ENCODE measurements at regions not wholly inside any gene's neighbourhood (a gene's known extent, or its start where the extent isn't known, plus 50 kb on each side); places are given as distances from the start of the nearest gene placed in this dataset.

- no peak overlapping the region for H2AFZ ChIP-seq (ENCODE audit: low read depth, low read length)
- CTCF ChIA-PET, result no interaction called here
- no peaks in the 10 kb centered on the region for H3K9me1 ChIP-seq (replicated peaks; ENCODE audit: control insufficient read depth, extremely low read depth, insufficient read depth, low read length)
- H3K27ac ChIP-seq (ENCODE audit: insufficient read depth, low read depth, low read length), result no peak overlapping the region
- H3K27me3 ChIP-seq (ENCODE audit: control insufficient read depth in 2 of 2, insufficient read depth in 2 of 2, low read length in 2 of 2), result no peaks in the 10 kb centered on the region
- no peak overlapping the region for H3K9ac ChIP-seq (replicated peaks; ENCODE audit: extremely low read depth, insufficient read depth, low read length)
- TF ChIP-seq MYC (IDR thresholded peaks at IDR 0.05; ENCODE audit: low read depth, low read length), result no peak
- TF ChIP-seq POLR2A (IDR thresholded peaks at IDR 0.05; ENCODE audit: low read depth, low read length), result no peak
- TF ChIP-seq GATA2 (IDR thresholded peaks at IDR 0.05; ENCODE audit: insufficient read depth, insufficient read length, low read depth, low read length), result no peak
- TF ChIP-seq CTCF (IDR thresholded peaks at IDR 0.05; ENCODE audit: extremely low read depth in 1 of 2, insufficient read depth in 1 of 2, low read depth in 1 of 2, low read length in 2 of 2), result no peak
- no peaks in the 10 kb centered on the region for H3K9me3 ChIP-seq (replicated peaks; ENCODE audit: control insufficient read depth, insufficient read depth, low read length)
- intact Hi-C loops (cut with micrococcal nuclease) (no loop called here), dilution Hi-C loops (cut with MboI; ENCODE audit: extremely low pct_ligation_motif_present, low sequenced_read_pairs) (no loop called here)
- H3K36me3 ChIP-seq (ENCODE audit: control insufficient read depth in 2 of 2, extremely low read depth in 1 of 2, insufficient read depth in 2 of 2, low read length in 2 of 2), result no peaks in the 10 kb centered on the region
- no peaks in the 10 kb centered on the region for H3K79me2 ChIP-seq (ENCODE audit: control insufficient read depth, insufficient read depth, low read length)
- H4K20me1 ChIP-seq (replicated peaks; ENCODE audit: control insufficient read depth, extremely low read depth, insufficient read depth, low read length), result no peaks in the 10 kb centered on the region
- DNase-seq (ENCODE audit: low read depth, low spot score) (no peak), FAIRE-seq (no peak)
- H3K4me3 ChIP-seq (replicated peaks in 1 of 3; ENCODE audit: insufficient read depth in 1 of 3, low read depth in 1 of 3, low read length in 3 of 3), result no peak overlapping the region
- no peak overlapping the region for H3K4me2 ChIP-seq (ENCODE audit: insufficient read depth, low read length)
- POLR2A ChIA-PET, result no interaction called here
- no TSS peak for BruUV-seq (replicated peaks)
- no peaks in the 10 kb centered on the region for H3K4me1 ChIP-seq (ENCODE audit: control insufficient read depth, extremely low read depth, insufficient read depth, low read length)
Observed at GRCh38 chr13:76216729-76217128, 580.6 kb downstream of the LMO7 start.

GRCh38 chr13:76214001-76214400, 577.9 kb downstream of the LMO7 start:
- intact Hi-C loops (cut with micrococcal nuclease), result no loop called here
- CTCF ChIA-PET, result no interaction called here

More at GRCh38 chr13:76214001-76214400, 577.9 kb downstream of the LMO7 start:
- no peak for FAIRE-seq
- Histone ChIP-seq H3K4me3 (replicated peaks in 1 of 3; ENCODE audit: insufficient read depth in 1 of 3, low read depth in 1 of 3, low read length in 3 of 3) (no peak overlapping the region), H4K20me1 (replicated peaks; ENCODE audit: control insufficient read depth, extremely low read depth, insufficient read depth, low read length) (no peaks in the 10 kb centered on the region), H3K4me1 (ENCODE audit: control insufficient read depth, extremely low read depth, insufficient read depth, low read length) (no peaks in the 10 kb centered on the region), H3K9ac (replicated peaks; ENCODE audit: extremely low read depth, insufficient read depth, low read length) (no peak overlapping the region), H3K9me3 (replicated peaks; ENCODE audit: control insufficient read depth, insufficient read depth, low read length) (no peaks in the 10 kb centered on the region), H3K4me2 (ENCODE audit: insufficient read depth, low read length) (no peak overlapping the region), H3K27me3 (ENCODE audit: control insufficient read depth in 2 of 2, insufficient read depth in 2 of 2, low read length in 2 of 2) (no peaks in the 10 kb centered on the region), H3K36me3 (ENCODE audit: control insufficient read depth in 2 of 2, extremely low read depth in 1 of 2, insufficient read depth in 2 of 2, low read length in 2 of 2) (no peaks in the 10 kb centered on the region), H3K9me1 (replicated peaks; ENCODE audit: control insufficient read depth, extremely low read depth, insufficient read depth, low read length) (no peaks in the 10 kb centered on the region), H3K79me2 (ENCODE audit: control insufficient read depth, insufficient read depth, low read length) (no peaks in the 10 kb centered on the region), H2AFZ (ENCODE audit: low read depth, low read length) (no peak overlapping the region), H3K27ac (ENCODE audit: insufficient read depth, low read depth, low read length) (no peak overlapping the region)
- no peak for TF ChIP-seq FOS (IDR thresholded peaks at IDR 0.05; ENCODE audit: borderline replicate concordance, insufficient read depth, low read length)
- TF ChIP-seq JUN (IDR thresholded peaks at IDR 0.05; ENCODE audit: borderline replicate concordance, insufficient read depth, insufficient read length, low read depth), result no peak
- no peak for TF ChIP-seq GATA2 (IDR thresholded peaks at IDR 0.05; ENCODE audit: insufficient read depth, insufficient read length, low read depth, low read length)
- TF ChIP-seq MYC (IDR thresholded peaks at IDR 0.05; ENCODE audit: low read depth, low read length), result no peak
- TF ChIP-seq POLR2AphosphoS5 (IDR thresholded peaks at IDR 0.05; ENCODE audit: insufficient read depth, low read depth, low read length), result no peak
- TF ChIP-seq POLR2A (IDR thresholded peaks at IDR 0.05; ENCODE audit: low read depth, low read length), result no peak
- no peak for TF ChIP-seq MAX (IDR thresholded peaks at IDR 0.05; ENCODE audit: insufficient read depth, insufficient read length)
- no peak for TF ChIP-seq CTCF (IDR thresholded peaks at IDR 0.05; ENCODE audit: extremely low read depth in 1 of 2, insufficient read depth in 1 of 2, low read depth in 1 of 2, low read length in 2 of 2)
- no peak for TF ChIP-seq EZH2 (IDR thresholded peaks at IDR 0.05; ENCODE audit: borderline replicate concordance, low read depth, low read length, severe bottlenecking)
- no peak for DNase-seq (ENCODE audit: low read depth, low spot score)
- no TSS peak for BruUV-seq (replicated peaks)
- POLR2A ChIA-PET, result interaction anchor here (0.7 kb wide), 2 partner anchors 339 to 562 kb away, joined by 7 read pairs; no protein-coding TSS in a partner anchor
- dilution Hi-C loops (cut with MboI; ENCODE audit: extremely low pct_ligation_motif_present, low sequenced_read_pairs), result no loop called here

All from endothelial cell of umbilical vein (primary cell).